ENCODE measurements at regions not wholly inside any gene's neighbourhood (a gene's known extent, or its start where the extent isn't known, plus 50 kb on each side); places are given as distances from the start of the nearest gene placed in this dataset.

- DNase-seq (ENCODE audit: low spot score in 2 of 2) = no peak
- 84 to 91% methylated on average over 5 of the region's 5 CpGs for WGBS, 2 donors
- H3K36me3 ChIP-seq = no peaks in the 10 kb centered on the region
- no peak for TF ChIP-seq POLR2A (IDR thresholded peaks at IDR 0.05)
- no peak for TF ChIP-seq CTCF (IDR thresholded peaks at IDR 0.05)
- TF ChIP-seq EP300 (IDR thresholded peaks at IDR 0.05) = no peak
- no peak overlapping the region for H3K4me3 ChIP-seq
- peaks cover 0 to 13% (median 0%) of the 10 kb centered on the region in 4 donors for H3K4me1 ChIP-seq
- no peaks in the 10 kb centered on the region for H3K9me3 ChIP-seq
- H3K27me3 ChIP-seq = no peaks in the 10 kb centered on the region
- no peak overlapping the region for H3K27ac ChIP-seq
These were observed 181.1 kb upstream of the UBL3 start for GRCh38 chr13:30031488-30031887.

- H3K4me3 ChIP-seq = no peak overlapping the region
- WGBS, 2 donors = 78 to 85% methylated on average over 4 of the region's 4 CpGs
- DNase-seq (ENCODE audit: low spot score in 2 of 2) = no peak
- peaks cover 0 to 13% (median 0%) of the 10 kb centered on the region in 4 donors for H3K4me1 ChIP-seq
- TF ChIP-seq EP300 (IDR thresholded peaks at IDR 0.05) = no peak
- TF ChIP-seq POLR2A (IDR thresholded peaks at IDR 0.05) = no peak
- no peak for TF ChIP-seq CTCF (IDR thresholded peaks at IDR 0.05)
- H3K9me3 ChIP-seq = no peaks in the 10 kb centered on the region
- no peak overlapping the region for H3K27ac ChIP-seq
- no peaks in the 10 kb centered on the region for H3K27me3 ChIP-seq
- H3K36me3 ChIP-seq = no peaks in the 10 kb centered on the region
These were observed 179.8 kb upstream of the UBL3 start for GRCh38 chr13:30030141-30030750.

GRCh38 chr13:30027569-30028455 lies 177.4 kb upstream of the UBL3 start:
- Histone ChIP-seq H3K4me3 (no peak overlapping the region), H3K4me1 (no peaks in the 10 kb centered on the region), H3K27ac (no peak overlapping the region), H3K36me3 (no peaks in the 10 kb centered on the region), H3K9me3 (no peaks in the 10 kb centered on the region), H3K27me3 (no peaks in the 10 kb centered on the region)
- TF ChIP-seq EP300 (IDR thresholded peaks at IDR 0.05) (no peak), CTCF (IDR thresholded peaks at IDR 0.05) (no peak), POLR2A (IDR thresholded peaks at IDR 0.05) (no peak)
- DNase-seq (ENCODE audit: low spot score in 2 of 2) = no peak
- WGBS, 2 donors = 69 to 75% methylated on average over 6 of the region's 6 CpGs

GRCh38 chr13:30026909-30027308 lies 176.5 kb upstream of the UBL3 start:
- no peak for TF ChIP-seq EP300 (IDR thresholded peaks at IDR 0.05)
- no peak for DNase-seq (ENCODE audit: low spot score in 2 of 2)
- 87 to 91% methylated on average over 5 of the region's 5 CpGs for whole genome bisulfite sequencing, 2 donors

GRCh38 chr13:30026093-30026492 lies 175.7 kb upstream of the UBL3 start:
- peak in 1 of 2 donors; percentile 14 for DNase-seq (ENCODE audit: low spot score in 2 of 2)
- Histone ChIP-seq H3K9me3 (no peaks in the 10 kb centered on the region), H3K27ac (no peak overlapping the region), H3K27me3 (no peaks in the 10 kb centered on the region), H3K4me1 (no peaks in the 10 kb centered on the region), H3K4me3 (no peak overlapping the region), H3K36me3 (no peaks in the 10 kb centered on the region)
- no peak for TF ChIP-seq EP300 (IDR thresholded peaks at IDR 0.05)
- no peak for TF ChIP-seq CTCF (IDR thresholded peaks at IDR 0.05)
- no peak for TF ChIP-seq POLR2A (IDR thresholded peaks at IDR 0.05)
- 53 to 55% methylated on average over 5 of the region's 5 CpGs for WGBS, 2 donors

More at GRCh38 chr13:30026909-30027308, 176.5 kb upstream of the UBL3 start:
- H3K4me1 ChIP-seq = no peaks in the 10 kb centered on the region
- no peak overlapping the region for H3K27ac ChIP-seq
- no peaks in the 10 kb centered on the region for H3K36me3 ChIP-seq
- H3K9me3 ChIP-seq = no peaks in the 10 kb centered on the region
- no peak overlapping the region for H3K4me3 ChIP-seq
- no peaks in the 10 kb centered on the region for H3K27me3 ChIP-seq

Data from tibial nerve (tissue), 4 donors.